GM12864 (cell line): ENCODE measurements at regions not wholly inside any gene's neighbourhood (a gene's known extent, or its start where the extent isn't known, plus 50 kb on each side); places are given as distances from the start of the nearest gene placed in this dataset.

Experiments used
- DNase-seq: peaks from one replicate; pipeline ENCODE4 v3.0.0-alpha.2; 2011; ENCODE audit warnings: low read depth
- H3K4me3 ChIP-seq: 2 replicates; pipeline ENCODE4 v1.5.1; 2011; ENCODE audit warnings: mild to moderate bottlenecking, low read depth, low read length, control low read depth
- CTCF ChIP-seq: IDR thresholded peaks from 2 replicates; pipeline ENCODE4 v1.5.1; 2011; ENCODE audit warnings: low read depth, mild to moderate bottlenecking, moderate library complexity, low read length, control low read depth, inconsistent platforms; ENCODE audit errors: missing control alignments

- no peak for DNase-seq
- H3K4me3 ChIP-seq: no peak overlapping the region
- no peak for TF ChIP-seq CTCF
These were observed 636.2 kb downstream of the MTRR start for GRCh38 chr5:8505196-8505595.

- no peak overlapping the region for H3K4me3 ChIP-seq
- TF ChIP-seq CTCF: no peak
- DNase-seq: no peak
These were observed 639.3 kb downstream of the MTRR start for GRCh38 chr5:8508231-8508630.

GRCh38 chr5:8516356-8516755 is 647.4 kb downstream of the MTRR start:
- no peak overlapping the region for H3K4me3 ChIP-seq
- no peak for TF ChIP-seq CTCF
- DNase-seq: no peak

- TF ChIP-seq CTCF: no peak
- H3K4me3 ChIP-seq: no peak overlapping the region
- DNase-seq: no peak
These were observed 648.5 kb downstream of the MTRR start for GRCh38 chr5:8517456-8517855.

- no peak overlapping the region for H3K4me3 ChIP-seq
- no peak for TF ChIP-seq CTCF
- DNase-seq: no peak
These were observed 652.0 kb downstream of the MTRR start for GRCh38 chr5:8520917-8521316.

- no peak for DNase-seq
- TF ChIP-seq CTCF: no peak
These were observed 653.0 kb downstream of the MTRR start for GRCh38 chr5:8521991-8522390.

GRCh38 chr5:8522646-8523045 is 653.7 kb downstream of the MTRR start:
- H3K4me3 ChIP-seq: no peak overlapping the region
- TF ChIP-seq CTCF: no peak
- no peak for DNase-seq

More at GRCh38 chr5:8521991-8522390, 653.0 kb downstream of the MTRR start:
- no peak overlapping the region for H3K4me3 ChIP-seq
